T1000 (cell line): ENCODE measurements at regions not wholly inside any gene's neighbourhood (a gene's known extent, or its start where the extent isn't known, plus 50 kb on each side); places are given as distances from the start of the nearest gene placed in this dataset.

Source experiments
- DNase-seq: peaks from one replicate; lab custom pipeline; 2025; ENCODE audit warnings: mixed read lengths; lab: John Stamatoyannopoulos, UW

GRCh38 chr11:93075782-93076181 lies 106.3 kb downstream of the MTNR1B start:
- no peak for DNase-seq

- no peak for DNase-seq
These were observed 110.8 kb downstream of the MTNR1B start for GRCh38 chr11:93080146-93080759.

GRCh38 chr11:93081694-93082093 lies 112.2 kb downstream of the MTNR1B start:
- DNase-seq, result no peak

GRCh38 chr11:93082900-93083299 lies 113.4 kb downstream of the MTNR1B start:
- no peak for DNase-seq

GRCh38 chr11:93084727-93085505 lies 112.9 kb downstream of the SLC36A4 start:
- no peak for DNase-seq

GRCh38 chr11:93089474-93090102 lies 108.2 kb downstream of the SLC36A4 start:
- no peak for DNase-seq
